ENCODE measurements at regions not wholly inside any gene's neighbourhood (a gene's known extent, or its start where the extent isn't known, plus 50 kb on each side); places are given as distances from the start of the nearest gene placed in this dataset.

GRCh38 chr4:12894062-12894461 is 590.1 kb downstream of the RAB28 start:
- no peak for DNase-seq (ENCODE audit: extremely low read depth, low read depth)
- H3K4me3 ChIP-seq (replicated peaks; ENCODE audit: low read depth, low read length) = no peak overlapping the region
- TF ChIP-seq CTCF (IDR thresholded peaks at IDR 0.05; ENCODE audit: low read depth, low read length, missing control alignments) = no peak

- no peak for TF ChIP-seq CTCF (IDR thresholded peaks at IDR 0.05; ENCODE audit: low read depth, low read length, missing control alignments)
- DNase-seq (ENCODE audit: extremely low read depth, low read depth) = no peak
- H3K4me3 ChIP-seq (replicated peaks; ENCODE audit: low read depth, low read length) = no peak overlapping the region
Observed at GRCh38 chr4:12889054-12889453, 595.1 kb downstream of the RAB28 start.

- no peak for DNase-seq (ENCODE audit: extremely low read depth, low read depth)
- no peak overlapping the region for H3K4me3 ChIP-seq (replicated peaks; ENCODE audit: low read depth, low read length)
- no peak for TF ChIP-seq CTCF (IDR thresholded peaks at IDR 0.05; ENCODE audit: low read depth, low read length, missing control alignments)
Observed at GRCh38 chr4:12884846-12885796, 599.0 kb downstream of the RAB28 start.

GRCh38 chr4:12881945-12882584 is 602.1 kb downstream of the RAB28 start:
- DNase-seq (ENCODE audit: extremely low read depth, low read depth) = no peak
- no peak overlapping the region for H3K4me3 ChIP-seq (replicated peaks; ENCODE audit: low read depth, low read length)

GRCh38 chr4:12880844-12881243 is 603.3 kb downstream of the RAB28 start:
- no peak overlapping the region for H3K4me3 ChIP-seq (replicated peaks; ENCODE audit: low read depth, low read length)
- no peak for TF ChIP-seq CTCF (IDR thresholded peaks at IDR 0.05; ENCODE audit: low read depth, low read length, missing control alignments)
- no peak for DNase-seq (ENCODE audit: extremely low read depth, low read depth)

More at GRCh38 chr4:12881945-12882584, 602.1 kb downstream of the RAB28 start:
- TF ChIP-seq CTCF (IDR thresholded peaks at IDR 0.05; ENCODE audit: low read depth, low read length, missing control alignments) = no peak

- no peak for TF ChIP-seq CTCF (IDR thresholded peaks at IDR 0.05; ENCODE audit: low read depth, low read length, missing control alignments)
- no peak overlapping the region for H3K4me3 ChIP-seq (replicated peaks; ENCODE audit: low read depth, low read length)
- no peak for DNase-seq (ENCODE audit: extremely low read depth, low read depth)
Observed at GRCh38 chr4:12879496-12879895, 604.6 kb downstream of the RAB28 start.

Measured in HFF-Myc (cell line).